Ascending aorta (tissue), 2 donors: ENCODE measurements at regions not wholly inside any gene's neighbourhood (a gene's known extent, or its start where the extent isn't known, plus 50 kb on each side); places are given as distances from the start of the nearest gene placed in this dataset.
"Not testable (repeated sequence)": the region's sequence is repeated elsewhere in the genome, so short reads cannot be mapped to it uniquely, and the experiment has no call there.

ENCODE experiments used
- DNase-seq, 2 donors: peaks; one replicate each; pipeline ENCODE4 v3.0.0-alpha.2; 2019; ENCODE audit warnings: low spot score in 2 of 2
- H3K27ac ChIP-seq, 2 donors: fragments of 200-600 bp; sonication (generic); one replicate each; pipeline ENCODE4 v1.5.1; 2016 to 2017; ENCODE audit warnings: mild to moderate bottlenecking in 1 of 2
- H3K27me3 ChIP-seq: fragments of 200-600 bp; sonication (generic); one replicate; pipeline ENCODE4 v1.5.1; 2017
- H3K36me3 ChIP-seq, 2 donors: fragments of 200-600 bp; sonication (generic); one replicate each; pipeline ENCODE4 v1.5.1; 2016
- H3K4me1 ChIP-seq, 2 donors: fragments of 200-600 bp; sonication (generic); one replicate each; pipeline ENCODE4 v1.5.1; 2016 to 2017; ENCODE audit warnings: mild to moderate bottlenecking in 1 of 2
- H3K4me3 ChIP-seq, 2 donors: fragments of 200-600 bp; sonication (generic); one replicate each; pipeline ENCODE4 v1.5.1; 2016 to 2017; ENCODE audit warnings: mild to moderate bottlenecking in 1 of 2
- H3K9me3 ChIP-seq, 2 donors: fragments of 200-600 bp; sonication (generic); one replicate each; pipeline ENCODE4 v1.5.1; 2016
- CTCF ChIP-seq, 3 experiments: fragments of 200-600 bp in 2 of 3; fragments of 450-650 bp in 1 of 3; sonication (generic) in 2 of 3; IDR thresholded peaks; one replicate each; pipeline ENCODE4 v1.5.1; 2016 to 2019; ENCODE audit warnings: antibody characterized with exemption in 3 of 3, mild to moderate bottlenecking in 1 of 3, moderate library complexity in 1 of 3
- intact Hi-C: fragments of 100-400 bp; cut with DNase I; formaldehyde crosslinking; loops from one replicate; pipeline ENCODE4 v1.15.1; 2023

DNA sequence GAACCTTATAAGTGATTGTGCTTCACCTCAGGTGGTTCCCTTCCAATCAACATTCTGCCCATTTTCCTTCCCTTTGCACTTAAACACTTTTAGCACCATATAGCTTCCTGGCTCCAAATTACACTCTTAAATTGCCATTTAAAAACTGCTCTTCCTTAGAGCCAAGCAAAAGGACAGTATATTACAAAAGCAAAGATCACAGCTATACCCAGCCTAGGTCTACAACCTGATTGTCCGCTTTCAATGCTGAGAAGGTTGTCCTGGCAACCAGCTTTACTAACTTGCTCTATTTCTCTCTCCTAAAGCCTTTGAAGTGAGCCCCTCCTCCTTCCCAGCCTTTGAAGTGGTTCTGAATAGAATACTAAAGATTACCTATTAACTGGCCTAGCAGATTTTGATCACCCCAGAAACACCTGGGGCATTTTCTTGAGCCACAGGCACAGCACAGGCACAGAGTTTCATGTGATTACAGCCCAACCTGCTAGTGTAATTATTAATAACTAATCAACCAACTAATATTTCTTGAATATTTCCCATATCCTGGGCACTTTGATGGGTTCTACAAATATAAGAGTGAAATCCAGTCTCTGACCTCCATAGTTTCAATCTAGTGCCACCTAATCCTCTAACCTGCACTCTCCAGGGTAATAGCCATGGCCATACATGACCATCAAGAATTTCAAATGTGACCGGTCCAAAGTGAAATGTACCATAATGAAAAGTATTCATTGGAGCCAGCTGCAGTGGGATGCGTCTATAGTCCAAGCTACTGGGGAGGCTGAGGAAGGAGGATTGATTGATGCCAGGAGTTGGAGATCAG is 63.6 kb upstream of the TRIM24 start:
- Histone ChIP-seq H3K4me1 (no peaks in the 10 kb centered on the region), H3K27ac (no peak overlapping the region), H3K36me3 (no peaks in the 10 kb centered on the region), H3K9me3 (no peaks in the 10 kb centered on the region), H3K4me3 (no peak overlapping the region), H3K27me3 (no peaks in the 10 kb centered on the region)
- DNase-seq, result no peak
- TF ChIP-seq CTCF (IDR thresholded peaks at IDR 0.05), result no peak
- intact Hi-C loops, result no loop called here

- H3K9me3 ChIP-seq, H3K4me1 ChIP-seq, DNase-seq, H3K36me3 ChIP-seq, intact Hi-C loops, H3K4me3 ChIP-seq, H3K27ac ChIP-seq, H3K27me3 ChIP-seq: not testable (repeated sequence)
Observed at GRCh38 chr7:138397071-138397433, 63.0 kb upstream of the TRIM24 start.

DNA sequence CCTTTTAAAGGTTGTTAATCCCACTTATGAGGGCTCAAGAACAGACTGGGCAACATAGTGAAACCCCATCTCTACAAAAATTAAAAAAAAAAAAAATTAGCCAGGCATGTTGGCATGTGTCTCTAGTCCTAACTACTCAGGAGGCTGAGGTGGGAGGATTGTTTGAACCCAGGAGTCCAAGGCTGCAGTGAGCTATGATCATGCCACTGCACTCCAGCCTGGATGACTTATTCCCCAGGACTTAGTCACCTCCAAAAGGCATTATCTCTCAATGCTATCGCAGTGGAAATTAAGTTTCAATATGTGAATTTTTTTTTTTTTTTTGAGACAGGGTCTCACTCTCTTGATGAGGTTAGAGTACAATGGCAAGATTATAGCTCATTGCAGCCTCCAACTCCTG is 61.2 kb upstream of the TRIM24 start:
- Histone ChIP-seq H3K36me3 (no peaks in the 10 kb centered on the region), H3K9me3 (no peaks in the 10 kb centered on the region), H3K27ac (no peak overlapping the region), H3K4me3 (no peak overlapping the region), H3K27me3 (no peaks in the 10 kb centered on the region), H3K4me1 (no peaks in the 10 kb centered on the region)
- intact Hi-C loops, result no loop called here
- no peak for TF ChIP-seq CTCF (IDR thresholded peaks at IDR 0.05)
- DNase-seq, result no peak

GRCh38 chr7:138400400-138400886 is 59.6 kb upstream of the TRIM24 start:
- Histone ChIP-seq H3K4me3 (no peak overlapping the region), H3K27ac (no peak overlapping the region), H3K4me1 (no peaks in the 10 kb centered on the region), H3K36me3 (no peaks in the 10 kb centered on the region), H3K27me3 (no peaks in the 10 kb centered on the region), H3K9me3 (no peaks in the 10 kb centered on the region)
- intact Hi-C loops, result no loop called here
- DNase-seq, result no peak
- TF ChIP-seq CTCF (IDR thresholded peaks at IDR 0.05), result no peak

- intact Hi-C loops, result no loop called here
- H3K9me3 ChIP-seq, result no peaks in the 10 kb centered on the region
- H3K4me3 ChIP-seq, result no peak overlapping the region
- no peak for TF ChIP-seq CTCF (IDR thresholded peaks at IDR 0.05)
- no peak overlapping the region for H3K27ac ChIP-seq
- no peaks in the 10 kb centered on the region for H3K27me3 ChIP-seq
- DNase-seq, result no peak
- H3K4me1 ChIP-seq, result no peaks in the 10 kb centered on the region
- no peaks in the 10 kb centered on the region for H3K36me3 ChIP-seq
Observed at GRCh38 chr7:138402749-138403148, 57.3 kb upstream of the TRIM24 start.

- intact Hi-C loops, result no loop called here
- Histone ChIP-seq H3K27me3 (no peaks in the 10 kb centered on the region), H3K4me1 (no peaks in the 10 kb centered on the region), H3K36me3 (no peaks in the 10 kb centered on the region), H3K27ac (no peak overlapping the region), H3K4me3 (no peak overlapping the region), H3K9me3 (no peaks in the 10 kb centered on the region)
- DNase-seq, result no peak
- TF ChIP-seq CTCF (IDR thresholded peaks at IDR 0.05), result no peak
Observed at GRCh38 chr7:138405496-138405895, 54.6 kb upstream of the TRIM24 start.
